ENCODE measurements at regions not wholly inside any gene's neighbourhood (a gene's known extent, or its start where the extent isn't known, plus 50 kb on each side); places are given as distances from the start of the nearest gene placed in this dataset.
"Not testable (repeated sequence)": the region's sequence is repeated elsewhere in the genome, so short reads cannot be mapped to it uniquely, and the experiment has no call there.

GRCh38 chr2:187782301-187782700 is 228.1 kb upstream of the TFPI start:
- no peak for DNase-seq (ENCODE audit: low spot score)

- DNase-seq (ENCODE audit: low spot score): no peak
Observed at GRCh38 chr2:187783446-187783845, 229.2 kb upstream of the TFPI start.

DNA sequence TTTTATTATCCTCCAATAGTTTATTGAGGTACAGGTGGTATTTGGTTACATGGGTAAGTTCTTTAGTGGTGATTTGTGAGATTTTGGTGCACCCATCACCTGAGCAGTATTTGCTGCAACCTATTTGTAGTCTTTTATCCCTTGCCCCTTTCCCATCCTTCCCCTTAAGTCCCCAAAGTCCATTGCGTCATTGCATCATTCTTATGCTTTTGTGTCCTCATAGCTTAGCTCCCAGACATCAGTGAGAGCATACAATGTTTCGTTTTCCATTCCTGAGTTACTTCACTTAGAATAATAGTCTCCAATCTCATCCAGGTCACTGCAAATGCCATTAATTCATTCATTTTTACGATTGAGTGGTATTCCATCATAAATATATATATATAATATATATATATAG is 229.9 kb upstream of the TFPI start:
- DNase-seq (ENCODE audit: low spot score): not testable (repeated sequence)

- DNase-seq (ENCODE audit: low spot score): no peak
Observed at GRCh38 chr2:187799601-187800000, 245.4 kb upstream of the TFPI start.

DNA sequence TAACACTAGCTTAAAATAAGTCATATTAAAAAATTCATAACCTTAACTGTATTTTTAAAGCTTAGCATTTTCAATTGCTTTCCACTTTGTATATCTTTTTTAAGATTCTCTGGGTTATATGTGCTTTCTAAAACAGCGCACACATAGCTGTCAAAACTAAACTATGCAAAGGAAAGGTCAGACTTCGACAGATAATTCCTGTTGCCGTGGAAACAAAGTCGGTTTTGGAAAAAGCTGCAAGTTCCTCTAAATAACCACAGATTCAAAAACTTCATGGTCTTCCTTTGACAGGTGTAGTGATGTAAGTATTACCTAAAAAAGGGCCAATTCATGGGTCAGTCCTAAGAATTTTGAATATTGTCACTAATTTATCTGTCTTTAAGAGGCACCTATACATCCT is 249.6 kb upstream of the TFPI start:
- DNase-seq (ENCODE audit: low spot score): no peak

GRCh38 chr2:187815113-187815512 is 260.9 kb upstream of the TFPI start:
- no peak for DNase-seq (ENCODE audit: low spot score)

DNA sequence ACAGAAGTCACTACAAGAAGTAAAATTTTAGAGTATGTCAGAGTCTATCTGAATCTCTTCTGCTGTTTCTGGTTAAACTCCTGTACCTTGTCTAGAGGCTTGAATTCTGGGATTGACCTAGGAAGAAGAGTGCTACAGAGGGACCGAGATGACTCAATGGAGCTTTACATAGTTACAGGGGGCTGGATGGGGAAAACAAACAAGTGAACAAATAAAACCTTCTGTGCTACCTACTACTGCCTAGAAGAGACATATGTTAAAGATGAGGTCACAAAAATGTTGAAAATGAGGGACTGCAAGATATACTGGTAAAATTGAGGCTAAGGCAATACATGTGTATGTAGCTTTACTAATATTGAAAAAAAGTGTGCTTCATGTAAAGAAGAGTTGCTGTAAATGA is 265.4 kb upstream of the TFPI start:
- DNase-seq (ENCODE audit: low spot score): no peak

DNA sequence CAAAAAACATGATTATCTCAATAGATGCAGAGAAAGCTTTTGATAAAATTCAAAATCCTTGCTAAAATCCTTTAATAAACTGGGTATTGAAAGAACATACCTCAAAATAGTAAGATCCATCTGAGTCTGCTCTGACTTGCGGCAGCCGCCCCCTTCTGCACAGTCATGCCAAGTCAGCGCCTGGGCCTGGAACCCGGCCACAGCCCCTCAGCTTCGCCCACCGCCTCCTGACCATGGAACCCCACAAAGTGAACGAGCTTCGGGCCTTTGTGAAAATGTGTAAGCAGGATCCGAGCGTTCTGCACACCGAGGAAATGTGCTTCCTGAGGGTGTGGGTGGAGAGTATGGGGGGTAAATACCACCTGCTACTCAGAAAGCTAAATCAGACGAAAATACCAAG is 270.9 kb upstream of the TFPI start:
- no peak for DNase-seq (ENCODE audit: low spot score)

GRCh38 chr2:187826023-187826422 is 271.8 kb upstream of the TFPI start:
- no peak for DNase-seq (ENCODE audit: low spot score)

GRCh38 chr2:187834787-187835186 is 280.6 kb upstream of the TFPI start:
- no peak for DNase-seq (ENCODE audit: low spot score)

DNA sequence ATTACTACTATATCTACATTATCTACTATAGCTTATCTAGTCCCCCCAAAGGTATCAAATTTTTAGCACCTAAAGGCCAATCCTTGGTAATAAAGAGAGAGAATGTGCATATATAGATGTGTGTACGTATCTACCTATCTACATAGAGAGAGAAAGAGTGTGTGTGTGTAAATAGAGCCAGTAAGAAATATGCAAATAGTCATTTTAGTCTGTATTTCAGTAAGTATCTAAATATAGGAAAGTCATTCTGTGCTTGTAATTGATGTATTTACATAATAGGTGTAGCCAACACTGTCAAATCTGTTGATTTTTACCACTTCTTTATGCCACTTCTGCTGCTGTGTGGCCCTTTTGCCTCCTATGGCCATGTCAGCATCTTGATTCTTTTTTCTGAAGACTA is 284.5 kb upstream of the TFPI start:
- DNase-seq (ENCODE audit: low spot score): no peak

DNA sequence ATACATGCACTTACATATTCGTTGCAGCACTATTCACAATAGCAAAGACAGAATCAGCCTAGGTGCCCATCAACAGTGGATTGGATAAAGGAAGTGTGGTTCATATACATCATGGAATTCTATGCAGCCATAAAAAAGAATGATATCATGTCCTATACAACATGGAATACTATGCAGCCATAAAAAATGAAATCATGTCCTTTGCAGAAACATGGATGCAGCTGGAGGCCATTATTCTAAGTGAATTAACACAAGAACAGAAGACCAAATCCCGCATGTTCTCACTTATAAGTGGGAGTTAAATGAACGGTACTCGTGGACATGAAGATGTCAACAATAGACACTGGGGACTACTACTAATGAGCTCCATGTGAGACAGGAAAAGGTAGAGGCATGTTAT is 288.1 kb upstream of the TFPI start:
- DNase-seq (ENCODE audit: low spot score): no peak

- peak; percentile 55 for DNase-seq (ENCODE audit: low spot score)
Observed at GRCh38 chr2:187842978-187843847, 289.0 kb upstream of the TFPI start.

- DNase-seq (ENCODE audit: low spot score): no peak
Observed at GRCh38 chr2:187847245-187848208, 293.3 kb upstream of the TFPI start.

DNA sequence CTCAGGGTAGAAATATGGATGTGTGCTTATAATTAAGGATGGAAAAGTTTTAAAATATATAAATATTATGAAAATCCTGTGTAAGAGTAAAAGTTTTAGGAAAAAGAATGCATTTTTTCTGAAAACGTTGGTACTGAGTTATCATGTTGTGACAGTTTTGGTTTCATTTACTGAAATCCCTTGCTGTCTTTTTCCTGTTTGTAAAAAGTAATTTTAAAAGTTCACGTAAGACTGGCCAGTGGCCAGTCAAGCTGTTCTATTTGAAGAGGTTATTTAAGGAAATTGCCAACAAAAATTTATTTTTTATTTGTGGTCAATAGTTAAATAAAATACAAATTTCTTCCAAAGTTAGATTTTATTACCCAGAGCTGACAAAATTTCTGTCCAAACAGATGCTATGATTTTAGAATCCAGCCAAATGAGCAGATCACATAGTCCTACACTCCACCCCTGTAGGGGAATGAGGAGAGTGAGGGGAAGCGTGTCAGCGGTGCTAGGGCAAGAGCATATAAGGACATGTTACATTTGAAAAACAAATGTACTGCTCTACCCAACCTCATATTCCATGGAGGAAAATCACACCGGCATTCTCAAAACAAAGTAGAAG is 297.8 kb upstream of the TFPI start:
- DNase-seq (ENCODE audit: low spot score): no peak

GRCh38 chr2:187853381-187853791 is 299.2 kb upstream of the TFPI start:
- no peak for DNase-seq (ENCODE audit: low spot score)

DNA sequence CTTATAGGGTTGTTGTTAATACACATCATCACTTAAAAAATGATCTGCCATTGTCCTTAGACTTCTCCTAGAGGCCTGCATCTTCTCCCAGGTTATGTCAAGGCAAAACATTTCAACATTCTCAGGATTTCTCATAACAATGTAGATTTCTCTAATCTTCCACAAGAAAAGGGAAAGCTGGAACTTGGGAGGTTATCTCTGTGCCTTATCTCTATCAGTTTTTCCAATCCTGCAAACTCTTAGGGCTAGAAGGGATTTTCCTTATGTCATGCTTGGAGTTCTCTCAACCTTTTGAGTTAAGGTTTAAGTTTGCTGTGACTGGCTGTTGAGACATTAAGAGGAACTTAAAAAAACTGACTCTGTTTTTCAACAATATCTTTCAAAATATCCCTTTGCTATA is 300.6 kb upstream of the TFPI start:
- DNase-seq (ENCODE audit: low spot score): no peak

- DNase-seq (ENCODE audit: low spot score): no peak
Observed at GRCh38 chr2:187855689-187856088, 301.5 kb upstream of the TFPI start.

- DNase-seq (ENCODE audit: low spot score): no peak
Observed at GRCh38 chr2:187857826-187858225, 303.6 kb upstream of the TFPI start.

GRCh38 chr2:187862715-187863114 is 308.5 kb upstream of the TFPI start:
- DNase-seq (ENCODE audit: low spot score): no peak

GRCh38 chr2:187865025-187865424 is 310.8 kb upstream of the TFPI start:
- DNase-seq (ENCODE audit: low spot score): no peak

- no peak for DNase-seq (ENCODE audit: low spot score)
Observed at GRCh38 chr2:187867165-187867564, 312.9 kb upstream of the TFPI start.

- no peak for DNase-seq (ENCODE audit: low spot score)
Observed at GRCh38 chr2:187869195-187869594, 315.0 kb upstream of the TFPI start.
